SK-N-SH treated with all-trans-retinoic acid at 6 μM for 48 hours (cell line): ENCODE measurements at regions not wholly inside any gene's neighbourhood (a gene's known extent, or its start where the extent isn't known, plus 50 kb on each side); places are given as distances from the start of the nearest gene placed in this dataset.

ENCODE experiments used
- ARNTL ChIP-seq: fragments of 450-650 bp; formaldehyde crosslinking; IDR thresholded peaks from 2 replicates; pipeline ENCODE4 v1.5.0; 2020; ENCODE audit warnings: low read depth, mild to moderate bottlenecking, moderate library complexity, borderline replicate concordance
- CSDC2 ChIP-seq: fragments of 250-450 bp; sonication (Bioruptor Pico); IDR thresholded peaks from 2 replicates; pipeline ENCODE4 v1.5.0; 2020; ENCODE audit warnings: mild to moderate bottlenecking, moderate library complexity
- ESRRG ChIP-seq: fragments of 250-450 bp; sonication (Bioruptor Pico); IDR thresholded peaks from 2 replicates; pipeline ENCODE4 v1.6.1; 2021; ENCODE audit warnings: mild to moderate bottlenecking
- RARB ChIP-seq: fragments of 250-450 bp; sonication (Bioruptor Pico); IDR thresholded peaks from 2 replicates; pipeline ENCODE4 v1.8.0; 2021; ENCODE audit warnings: mild to moderate bottlenecking, moderate library complexity
- SNAI2 ChIP-seq: fragments of 250-450 bp; sonication (Bioruptor Pico); IDR thresholded peaks from 2 replicates; pipeline ENCODE4 v1.5.0; 2020; ENCODE audit warnings: mild to moderate bottlenecking, moderate library complexity
- TOX ChIP-seq: fragments of 250-450 bp; sonication (Bioruptor Pico); IDR thresholded peaks from 2 replicates; pipeline ENCODE4 v1.8.0; 2021; ENCODE audit warnings: mild to moderate bottlenecking, moderate library complexity, borderline replicate concordance
- ZFP3 ChIP-seq: fragments of 250-450 bp; sonication (Bioruptor Pico); IDR thresholded peaks from 2 replicates; pipeline ENCODE4 v1.5.0; 2020; ENCODE audit warnings: mild to moderate bottlenecking, moderate library complexity
- ZFP30 ChIP-seq: fragments of 450-650 bp; formaldehyde crosslinking; IDR thresholded peaks from 2 replicates; pipeline ENCODE4 v1.5.0; 2022; ENCODE audit warnings: mild to moderate bottlenecking, moderate library complexity
- ZNF8 ChIP-seq: fragments of 450-650 bp; formaldehyde crosslinking; IDR thresholded peaks from 2 replicates; pipeline ENCODE4 v1.5.0; 2020; ENCODE audit warnings: mild to moderate bottlenecking, moderate library complexity
- TF ChIP-seq, protein P1 (sequence below): fragments of 250-450 bp; sonication (Bioruptor Pico); IDR thresholded peaks from 2 replicates; pipeline ENCODE4 v1.5.1; 2020; ENCODE audit warnings: low read depth, mild to moderate bottlenecking, moderate library complexity
- TF ChIP-seq, protein P2 (sequence below): fragments of 250-450 bp; sonication (Bioruptor Pico); IDR thresholded peaks from 2 replicates; pipeline ENCODE4 v1.8.0; 2020; ENCODE audit warnings: mild to moderate bottlenecking, moderate library complexity, borderline replicate concordance
- TF ChIP-seq, protein P3 (sequence below): fragments of 250-450 bp; sonication (Bioruptor Pico); IDR thresholded peaks from 2 replicates; pipeline ENCODE4 v1.5.1; 2021; ENCODE audit warnings: mild to moderate bottlenecking, moderate library complexity
- TF ChIP-seq, protein P4 (sequence below): fragments of 250-450 bp; sonication (Bioruptor Pico); IDR thresholded peaks from 2 replicates; pipeline ENCODE4 v1.5.0; 2020; ENCODE audit warnings: mild to moderate bottlenecking, moderate library complexity

GRCh38 chr9:18056269-18056992 is 417.5 kb upstream of the ADAMTSL1 start:
- TF ChIP-seq CSDC2 (CRISPR knock-in tag) (no peak), ZFP3 (CRISPR knock-in tag) (no peak), ARNTL (CRISPR knock-in tag) (no peak), ESRRG (no peak), ZNF8 (CRISPR knock-in tag) (no peak), RARB (CRISPR knock-in tag) (no peak), ZFP30 (no peak), SNAI2 (no peak), TOX (no peak)
- TF ChIP-seq, protein P1, sequence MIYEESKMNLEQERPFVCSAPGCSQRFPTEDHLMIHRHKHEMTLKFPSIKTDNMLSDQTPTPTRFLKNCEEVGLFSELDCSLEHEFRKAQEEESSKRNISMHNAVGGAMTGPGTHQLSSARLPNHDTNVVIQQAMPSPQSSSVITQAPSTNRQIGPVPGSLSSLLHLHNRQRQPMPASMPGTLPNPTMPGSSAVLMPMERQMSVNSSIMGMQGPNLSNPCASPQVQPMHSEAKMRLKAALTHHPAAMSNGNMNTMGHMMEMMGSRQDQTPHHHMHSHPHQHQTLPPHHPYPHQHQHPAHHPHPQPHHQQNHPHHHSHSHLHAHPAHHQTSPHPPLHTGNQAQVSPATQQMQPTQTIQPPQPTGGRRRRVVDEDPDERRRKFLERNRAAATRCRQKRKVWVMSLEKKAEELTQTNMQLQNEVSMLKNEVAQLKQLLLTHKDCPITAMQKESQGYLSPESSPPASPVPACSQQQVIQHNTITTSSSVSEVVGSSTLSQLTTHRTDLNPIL (CRISPR knock-in tag) = no peak
- TF ChIP-seq, protein P2, sequence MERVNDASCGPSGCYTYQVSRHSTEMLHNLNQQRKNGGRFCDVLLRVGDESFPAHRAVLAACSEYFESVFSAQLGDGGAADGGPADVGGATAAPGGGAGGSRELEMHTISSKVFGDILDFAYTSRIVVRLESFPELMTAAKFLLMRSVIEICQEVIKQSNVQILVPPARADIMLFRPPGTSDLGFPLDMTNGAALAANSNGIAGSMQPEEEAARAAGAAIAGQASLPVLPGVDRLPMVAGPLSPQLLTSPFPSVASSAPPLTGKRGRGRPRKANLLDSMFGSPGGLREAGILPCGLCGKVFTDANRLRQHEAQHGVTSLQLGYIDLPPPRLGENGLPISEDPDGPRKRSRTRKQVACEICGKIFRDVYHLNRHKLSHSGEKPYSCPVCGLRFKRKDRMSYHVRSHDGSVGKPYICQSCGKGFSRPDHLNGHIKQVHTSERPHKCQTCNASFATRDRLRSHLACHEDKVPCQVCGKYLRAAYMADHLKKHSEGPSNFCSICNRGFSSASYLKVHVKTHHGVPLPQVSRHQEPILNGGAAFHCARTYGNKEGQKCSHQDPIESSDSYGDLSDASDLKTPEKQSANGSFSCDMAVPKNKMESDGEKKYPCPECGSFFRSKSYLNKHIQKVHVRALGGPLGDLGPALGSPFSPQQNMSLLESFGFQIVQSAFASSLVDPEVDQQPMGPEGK = no peak
- TF ChIP-seq, protein P3, sequence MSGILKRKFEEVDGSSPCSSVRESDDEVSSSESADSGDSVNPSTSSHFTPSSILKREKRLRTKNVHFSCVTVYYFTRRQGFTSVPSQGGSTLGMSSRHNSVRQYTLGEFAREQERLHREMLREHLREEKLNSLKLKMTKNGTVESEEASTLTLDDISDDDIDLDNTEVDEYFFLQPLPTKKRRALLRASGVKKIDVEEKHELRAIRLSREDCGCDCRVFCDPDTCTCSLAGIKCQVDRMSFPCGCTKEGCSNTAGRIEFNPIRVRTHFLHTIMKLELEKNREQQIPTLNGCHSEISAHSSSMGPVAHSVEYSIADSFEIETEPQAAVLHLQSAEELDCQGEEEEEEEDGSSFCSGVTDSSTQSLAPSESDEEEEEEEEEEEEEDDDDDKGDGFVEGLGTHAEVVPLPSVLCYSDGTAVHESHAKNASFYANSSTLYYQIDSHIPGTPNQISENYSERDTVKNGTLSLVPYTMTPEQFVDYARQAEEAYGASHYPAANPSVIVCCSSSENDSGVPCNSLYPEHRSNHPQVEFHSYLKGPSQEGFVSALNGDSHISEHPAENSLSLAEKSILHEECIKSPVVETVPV = no peak
- TF ChIP-seq, protein P4, sequence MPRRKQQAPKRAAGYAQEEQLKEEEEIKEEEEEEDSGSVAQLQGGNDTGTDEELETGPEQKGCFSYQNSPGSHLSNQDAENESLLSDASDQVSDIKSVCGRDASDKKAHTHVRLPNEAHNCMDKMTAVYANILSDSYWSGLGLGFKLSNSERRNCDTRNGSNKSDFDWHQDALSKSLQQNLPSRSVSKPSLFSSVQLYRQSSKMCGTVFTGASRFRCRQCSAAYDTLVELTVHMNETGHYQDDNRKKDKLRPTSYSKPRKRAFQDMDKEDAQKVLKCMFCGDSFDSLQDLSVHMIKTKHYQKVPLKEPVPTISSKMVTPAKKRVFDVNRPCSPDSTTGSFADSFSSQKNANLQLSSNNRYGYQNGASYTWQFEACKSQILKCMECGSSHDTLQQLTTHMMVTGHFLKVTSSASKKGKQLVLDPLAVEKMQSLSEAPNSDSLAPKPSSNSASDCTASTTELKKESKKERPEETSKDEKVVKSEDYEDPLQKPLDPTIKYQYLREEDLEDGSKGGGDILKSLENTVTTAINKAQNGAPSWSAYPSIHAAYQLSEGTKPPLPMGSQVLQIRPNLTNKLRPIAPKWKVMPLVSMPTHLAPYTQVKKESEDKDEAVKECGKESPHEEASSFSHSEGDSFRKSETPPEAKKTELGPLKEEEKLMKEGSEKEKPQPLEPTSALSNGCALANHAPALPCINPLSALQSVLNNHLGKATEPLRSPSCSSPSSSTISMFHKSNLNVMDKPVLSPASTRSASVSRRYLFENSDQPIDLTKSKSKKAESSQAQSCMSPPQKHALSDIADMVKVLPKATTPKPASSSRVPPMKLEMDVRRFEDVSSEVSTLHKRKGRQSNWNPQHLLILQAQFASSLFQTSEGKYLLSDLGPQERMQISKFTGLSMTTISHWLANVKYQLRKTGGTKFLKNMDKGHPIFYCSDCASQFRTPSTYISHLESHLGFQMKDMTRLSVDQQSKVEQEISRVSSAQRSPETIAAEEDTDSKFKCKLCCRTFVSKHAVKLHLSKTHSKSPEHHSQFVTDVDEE = no peak
